NCI-H187 treated with DMSO at 0.1 percent for 48 hours (cell line): ENCODE measurements at regions not wholly inside any gene's neighbourhood (a gene's known extent, or its start where the extent isn't known, plus 50 kb on each side); places are given as distances from the start of the nearest gene placed in this dataset.

Experiments used
- DNase-seq: peaks from one replicate; lab custom pipeline; 2025; lab: John Stamatoyannopoulos, UW

DNA sequence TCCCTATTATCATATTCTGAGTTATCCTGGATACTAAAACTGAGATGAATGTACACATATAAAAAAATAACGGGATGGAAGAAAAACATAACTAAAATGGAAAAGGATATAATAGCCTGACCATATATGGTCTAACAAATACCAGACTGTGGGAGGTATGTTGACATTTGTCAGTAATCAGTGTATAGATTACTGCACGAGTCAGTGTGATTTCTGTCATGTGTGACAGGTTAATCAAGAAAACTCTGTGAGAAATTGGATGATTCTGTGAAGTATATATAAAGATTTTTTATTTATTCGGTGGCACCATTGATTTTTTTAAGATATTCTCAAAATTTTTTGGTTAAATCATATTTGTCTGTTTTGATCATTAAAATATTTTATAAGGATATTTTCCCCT, 547.3 kb upstream of the B3GALT2 start:
- no peak for DNase-seq

DNA sequence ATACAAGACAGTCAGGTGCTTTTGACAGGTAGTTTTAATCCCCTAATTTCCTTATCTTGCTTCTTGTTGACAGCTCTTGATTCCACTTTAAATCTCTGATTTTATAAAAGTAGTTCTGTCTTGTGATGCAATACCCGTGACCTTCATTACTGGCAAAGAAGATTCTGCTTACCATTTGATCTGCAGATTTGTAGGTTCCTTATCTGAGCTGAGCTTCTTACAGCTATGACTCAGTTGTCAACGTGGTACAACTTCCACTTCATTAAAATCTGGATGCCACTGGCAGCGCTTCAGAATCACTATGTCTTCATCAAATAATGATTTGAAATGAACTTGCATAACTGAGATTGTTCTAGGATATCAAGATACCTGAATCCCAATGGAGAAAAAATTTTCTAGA, 543.6 kb upstream of the B3GALT2 start:
- no peak for DNase-seq

DNA sequence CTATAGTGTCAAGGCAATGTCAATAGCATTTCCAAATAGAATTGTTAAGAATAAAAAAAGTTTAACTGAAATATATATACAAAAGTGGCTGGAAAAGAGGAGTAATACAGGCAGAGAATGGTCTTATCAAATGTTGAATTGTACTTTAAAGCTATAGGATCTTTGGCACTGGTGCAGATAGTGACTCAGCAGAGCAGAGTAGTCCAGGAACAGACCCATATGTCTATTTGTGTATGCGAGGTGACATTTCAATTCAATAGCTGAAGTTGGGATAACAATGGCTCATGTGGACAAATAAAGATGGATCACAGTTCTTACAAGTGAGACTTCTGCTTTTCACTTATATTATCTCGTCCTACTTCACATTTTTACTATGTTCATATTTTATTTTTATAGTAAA, 543.0 kb upstream of the B3GALT2 start:
- no peak for DNase-seq

DNA sequence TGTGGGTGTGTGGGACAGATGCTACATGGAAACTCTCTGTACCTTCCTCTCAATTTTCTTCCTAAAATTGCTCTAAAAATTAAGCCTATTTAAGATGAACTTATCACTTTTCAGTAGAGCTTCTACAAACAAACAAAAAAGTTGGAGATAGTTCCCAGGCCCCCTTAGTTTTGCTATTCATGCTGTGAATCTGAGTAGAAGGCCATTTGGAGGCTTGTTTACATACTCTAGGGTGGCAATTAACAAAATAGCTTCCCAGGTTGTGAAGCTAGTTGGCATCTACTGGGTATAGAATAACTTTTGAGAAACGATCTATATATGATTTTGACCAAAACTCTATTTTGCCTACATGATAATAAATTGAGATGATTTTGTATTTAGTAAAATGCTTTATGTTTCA, 541.4 kb upstream of the B3GALT2 start:
- no peak for DNase-seq

DNA sequence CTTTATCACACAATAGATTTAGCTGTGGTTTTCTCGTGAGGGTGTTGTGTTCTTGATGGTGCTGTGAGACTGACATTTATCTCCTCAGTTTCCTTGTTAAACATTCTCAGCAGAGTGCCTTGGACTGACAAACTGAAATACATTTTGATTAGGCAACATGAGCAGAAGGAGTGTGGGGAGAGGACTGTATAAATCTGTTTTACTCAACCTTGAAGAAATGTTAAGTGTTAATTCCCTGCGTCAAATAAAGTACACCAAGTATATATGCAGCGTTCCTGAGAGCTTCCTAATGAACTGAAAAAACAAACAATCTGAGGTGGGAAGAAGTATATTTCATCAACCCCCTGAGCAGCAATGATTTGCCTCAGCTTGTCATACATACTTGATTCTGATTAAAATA, 540.3 kb upstream of the B3GALT2 start:
- DNase-seq: no peak

- DNase-seq: no peak
These were observed 526.0 kb upstream of the B3GALT2 start for GRCh38 chr1:193712392-193712791.

- DNase-seq: no peak
These were observed 523.2 kb upstream of the B3GALT2 start for GRCh38 chr1:193709607-193710006.

DNA sequence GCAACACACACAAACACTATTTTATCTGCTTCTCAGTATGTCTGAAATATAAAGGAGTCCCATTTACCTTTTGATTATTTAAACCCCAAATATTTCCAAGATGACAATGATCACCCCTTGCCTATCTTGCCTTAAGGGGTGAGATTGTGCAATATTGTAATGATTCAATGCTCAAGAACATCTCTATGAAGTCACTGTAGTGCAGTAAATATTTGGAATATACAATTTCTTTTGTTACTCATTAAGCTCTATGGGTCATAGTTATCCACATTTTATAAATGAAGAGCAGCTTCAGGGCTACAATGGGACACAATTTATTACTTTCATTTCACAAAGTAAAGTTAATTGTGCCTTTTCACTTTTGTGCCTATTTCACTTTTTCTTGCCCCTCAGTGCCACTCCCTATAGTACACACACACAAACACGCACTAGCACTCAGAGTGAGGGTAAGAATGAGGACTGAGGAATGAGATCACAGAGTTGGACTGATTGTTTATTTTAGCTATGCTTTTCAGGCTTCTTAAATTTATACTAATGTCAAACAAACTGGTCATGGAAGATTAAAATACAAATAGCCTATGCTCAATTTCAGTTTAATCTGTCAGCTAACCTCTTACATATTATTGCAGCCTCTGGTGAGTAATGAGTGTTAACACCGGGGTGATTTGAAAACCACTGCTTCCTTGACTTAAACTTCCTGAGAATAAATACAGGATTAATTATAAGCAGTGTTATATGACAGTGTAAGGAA, 521.0 kb upstream of the B3GALT2 start:
- no peak for DNase-seq

- no peak for DNase-seq
These were observed 520.4 kb upstream of the B3GALT2 start for GRCh38 chr1:193706766-193707165.

DNA sequence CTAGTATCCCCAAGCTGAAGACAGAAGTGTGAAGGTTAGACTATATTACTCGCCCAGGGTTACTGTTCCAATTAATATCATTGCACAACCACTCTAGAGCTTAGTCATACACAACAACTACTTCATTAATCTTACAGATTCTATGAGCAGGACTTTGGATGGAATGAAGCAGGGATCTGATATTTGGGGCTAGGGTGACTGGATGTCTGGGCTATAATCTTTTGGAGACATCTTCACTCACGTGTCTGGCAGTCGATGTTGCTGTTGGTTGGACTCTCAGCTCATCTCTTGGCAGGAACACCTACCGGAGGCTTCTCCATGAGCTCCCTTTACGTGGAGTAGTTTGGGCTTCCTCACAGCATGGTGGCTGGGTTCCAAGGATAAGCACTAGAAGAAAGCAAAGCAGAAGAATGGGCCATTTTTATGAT, 519.2 kb upstream of the B3GALT2 start:
- DNase-seq: no peak

- DNase-seq: no peak
These were observed 517.2 kb upstream of the B3GALT2 start for GRCh38 chr1:193703655-193704054.

DNA sequence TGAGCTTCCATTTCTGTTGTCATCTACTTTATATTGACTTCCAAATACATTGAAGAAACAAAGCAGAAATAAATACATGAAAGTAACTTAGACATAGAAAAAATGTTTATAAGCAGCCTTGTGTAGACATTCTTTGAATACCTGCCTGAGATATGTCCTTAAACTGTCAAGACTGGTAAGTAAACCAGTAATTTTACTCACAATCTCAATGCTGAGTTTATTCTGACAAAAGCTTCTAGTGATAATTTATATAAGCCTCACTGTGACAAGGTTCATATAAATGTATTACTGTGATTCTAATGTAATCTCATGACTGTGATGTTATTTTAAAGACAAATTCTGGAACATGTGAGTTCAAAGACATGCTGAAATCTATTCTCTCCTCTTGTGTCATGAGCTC, 516.7 kb upstream of the B3GALT2 start:
- DNase-seq: no peak

GRCh38 chr1:193701759-193702158, 515.3 kb upstream of the B3GALT2 start:
- DNase-seq: no peak

- no peak for DNase-seq
These were observed 514.4 kb upstream of the B3GALT2 start for GRCh38 chr1:193700710-193701355.

GRCh38 chr1:193699261-193699660, 512.8 kb upstream of the B3GALT2 start:
- no peak for DNase-seq

GRCh38 chr1:193697776-193698175, 511.4 kb upstream of the B3GALT2 start:
- DNase-seq: no peak

DNA sequence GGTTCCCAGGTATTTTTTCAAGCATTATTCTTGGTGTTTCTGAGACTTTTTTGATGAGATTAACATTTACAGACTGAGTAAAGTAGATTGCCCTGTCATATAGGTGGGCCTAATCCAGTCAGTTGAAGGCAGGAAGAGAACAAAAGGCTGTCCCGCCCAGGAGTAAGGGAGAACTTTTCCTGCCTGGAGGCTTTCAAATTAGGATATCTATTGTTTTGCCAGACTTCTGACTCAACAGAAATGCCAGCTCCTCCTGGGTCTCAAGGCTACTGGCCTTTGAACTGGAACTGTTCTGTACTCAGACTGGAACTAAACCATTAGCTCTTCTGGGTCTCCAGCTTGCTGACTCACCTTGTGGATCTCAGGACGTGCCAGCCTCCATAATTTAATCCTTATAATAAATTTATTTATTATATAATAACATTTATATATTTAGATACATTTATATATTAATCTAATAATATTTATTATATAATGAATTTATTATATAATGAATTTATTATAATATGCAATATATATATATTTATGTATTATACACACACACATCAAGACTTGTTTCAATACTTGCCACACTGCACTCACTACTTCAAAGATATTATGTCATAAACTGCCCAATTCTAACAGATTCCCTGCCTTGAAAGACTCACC, 510.8 kb upstream of the B3GALT2 start:
- DNase-seq: no peak

DNA sequence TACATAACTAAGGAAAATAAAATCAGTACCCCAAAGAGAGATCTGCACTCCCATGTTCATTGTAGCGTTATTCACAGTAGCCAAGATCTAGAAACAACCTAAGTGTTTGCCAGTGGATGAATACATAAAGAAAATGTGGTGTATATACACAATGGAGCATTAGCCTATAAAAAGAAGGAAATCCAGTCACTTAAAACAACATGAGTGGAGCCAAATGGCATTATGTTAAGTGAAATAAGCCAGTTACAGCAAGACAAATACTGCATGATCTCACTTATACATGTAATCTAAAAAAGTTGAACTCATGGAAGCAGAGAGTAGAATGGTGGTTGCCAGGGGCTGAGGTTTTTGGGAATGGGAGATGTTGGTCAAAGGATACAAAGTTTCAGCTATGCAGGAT, 508.3 kb upstream of the B3GALT2 start:
- DNase-seq: no peak

DNA sequence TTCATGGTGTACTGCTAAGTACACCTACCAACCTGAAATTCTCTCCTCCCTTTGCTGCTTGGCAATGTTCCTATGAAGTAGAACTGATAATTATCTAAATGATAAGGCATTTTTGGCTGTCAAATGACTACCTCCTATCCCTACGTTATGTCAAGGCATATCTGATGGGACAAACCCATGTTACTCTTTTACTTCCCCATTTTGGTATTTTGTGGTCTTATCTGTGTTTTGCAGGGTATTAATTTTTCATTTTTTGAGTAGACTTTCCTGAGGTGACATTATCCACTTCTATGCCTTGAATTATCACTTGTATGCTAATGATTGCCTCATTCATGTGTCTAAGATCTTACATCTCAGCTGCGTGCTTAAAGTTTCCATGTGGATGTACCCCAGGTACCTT, 499.6 kb upstream of the B3GALT2 start:
- DNase-seq: no peak

- DNase-seq: no peak
These were observed 495.0 kb upstream of the B3GALT2 start for GRCh38 chr1:193681422-193681821.

DNA sequence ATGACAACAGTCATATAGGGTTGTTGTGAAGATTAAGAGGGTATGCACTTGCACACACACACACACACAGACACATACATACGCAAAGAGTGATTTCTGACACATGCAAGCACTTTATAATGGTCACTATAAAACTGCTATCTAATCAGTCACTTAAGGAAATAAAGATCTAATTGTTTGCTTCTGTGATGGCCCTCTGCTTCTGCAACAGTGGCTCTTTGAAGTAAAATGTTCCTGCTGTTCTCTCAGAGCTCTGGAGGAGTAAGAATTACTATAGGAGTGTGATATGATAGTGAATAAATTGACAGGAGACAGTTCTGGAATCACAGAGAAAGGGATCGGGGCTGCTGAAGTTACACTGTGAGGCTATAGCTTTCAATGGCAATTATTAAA, 494.5 kb upstream of the B3GALT2 start:
- no peak for DNase-seq

DNA sequence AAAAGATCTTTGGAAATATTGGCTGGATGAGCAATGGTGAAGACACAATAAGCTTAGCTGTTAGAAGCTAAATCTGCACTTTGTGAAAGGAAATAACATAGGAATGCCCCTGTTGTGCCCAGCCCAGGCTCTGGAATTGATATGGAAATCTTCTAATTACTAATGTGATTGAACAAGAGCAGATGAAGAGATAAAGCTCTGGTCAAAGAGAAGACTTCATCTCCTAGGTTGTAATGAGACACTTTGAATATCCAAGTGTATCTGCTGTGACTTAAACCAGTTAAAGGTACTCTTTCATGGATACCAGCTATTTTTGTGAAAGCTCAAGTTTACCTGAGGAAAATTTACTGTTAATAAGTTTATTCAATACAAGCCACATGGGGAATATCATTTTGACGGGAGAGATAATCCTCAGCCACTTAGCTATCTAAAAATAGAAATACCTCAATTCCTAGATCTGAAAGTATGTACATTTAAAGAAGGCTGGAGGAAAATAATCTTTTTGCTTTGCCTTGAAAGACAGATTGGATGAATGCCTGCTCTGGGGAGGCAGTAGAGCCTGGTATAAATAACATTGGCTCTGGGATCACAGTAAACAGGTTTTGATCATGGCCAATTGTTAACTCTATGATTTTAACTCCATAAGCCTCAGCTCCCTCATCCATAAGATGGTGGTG, 494.0 kb upstream of the B3GALT2 start:
- DNase-seq: no peak

- no peak for DNase-seq
These were observed 491.5 kb upstream of the B3GALT2 start for GRCh38 chr1:193677874-193678273.
